A549 (cell line): ENCODE measurements at regions not wholly inside any gene's neighbourhood (a gene's known extent, or its start where the extent isn't known, plus 50 kb on each side); places are given as distances from the start of the nearest gene placed in this dataset.

Experiments
- ATAC-seq, 2 experiments: fragments of 200-7000 bp in 1 of 2; fragments of >200 bp in 1 of 2; cut with Nextera tagmentation in 1 of 2; cut with Tn5 transposase in 1 of 2; 3 replicates each; pipeline versions ENCODE4 v1.8.0 to v1.9.1; 2018 to 2020; ENCODE audit warnings: mild to moderate bottlenecking in 1 of 2, moderate library complexity in 1 of 2
- CTCF ChIA-PET: fragments of 300-600 bp; sonication (Branson Sonifier 250); formaldehyde crosslinking; extraction: SDS; loops from one replicate; lab custom pipeline; 2021; ENCODE audit warnings: antibody characterized with exemption, inconsistent platforms; lab: Yijun Ruan, JAX
- POLR2A ChIA-PET: fragments of 350-600 bp; formaldehyde crosslinking; extraction: SDS; loops from one replicate; lab custom pipeline; 2021; ENCODE audit warnings: antibody characterized with exemption, inconsistent platforms; lab: Yijun Ruan, JAX
- DNase-seq, 2 experiments: peaks; one replicate each; pipeline versions ENCODE4 v3.0.0 to v3.0.0-alpha.2; 2011 to 2016; ENCODE audit warnings: low read depth in 1 of 2, low spot score in 1 of 2
- FAIRE-seq: peaks from 2 replicates; lab custom pipeline; 2011; peaks lifted over from hg19 to GRCh38; lab: Jason Lieb, UNC
- H3K27ac ChIP-seq, 2 experiments: fragments of >200 bp; sonication (Bioruptor Twin); formaldehyde crosslinking; 3 replicates each; pipeline ENCODE4 v1.5.1; 2016 to 2017
- H3K4me1 ChIP-seq: fragments of >200 bp; sonication (Bioruptor Twin); formaldehyde crosslinking; 3 replicates; pipeline ENCODE4 v1.6.1; 2016
- H3K4me2 ChIP-seq: fragments of >200 bp; sonication (Bioruptor Twin); formaldehyde crosslinking; 3 replicates; pipeline ENCODE4 v1.6.1; 2016
- H3K4me3 ChIP-seq: fragments of >200 bp; sonication (Bioruptor Twin); formaldehyde crosslinking; 3 replicates; pipeline ENCODE4 v1.5.1; 2016
- H3K9me3 ChIP-seq: fragments of >200 bp; sonication (Bioruptor Twin); formaldehyde crosslinking; 3 replicates; pipeline ENCODE4 v1.6.1; 2016
- BCL3 ChIP-seq: fragments of >200 bp; sonication (Bioruptor Twin); formaldehyde crosslinking; IDR thresholded peaks from 3 replicates; pipeline ENCODE4 v1.6.1; 2016
- BHLHE40 ChIP-seq: IDR thresholded peaks from 2 replicates; pipeline ENCODE4 v1.6.1; 2012; ENCODE audit warnings: low read depth, low read length, inconsistent platforms
- CEBPB ChIP-seq, 2 experiments: fragments of >200 bp in 1 of 2; sonication (Bioruptor Twin) in 1 of 2; formaldehyde crosslinking in 1 of 2; IDR thresholded peaks; 2 replicates each; pipeline ENCODE4 v1.6.1; 2012 to 2016
- EP300 ChIP-seq, 2 experiments: fragments of >200 bp; sonication (Bioruptor Twin); formaldehyde crosslinking; IDR thresholded peaks; 2 replicates in 1 of 2; 3 replicates in 1 of 2; pipeline ENCODE4 v1.6.1; 2016 to 2017
- ESRRA ChIP-seq: fragments of 150-350 bp; IDR thresholded peaks from 2 replicates; pipeline ENCODE4 v1.6.1; 2014; ENCODE audit warnings: mild to moderate bottlenecking, low read length, borderline replicate concordance
- FOSL2 ChIP-seq, 2 experiments: fragments of 450-650 bp in 1 of 2; fragments of >200 bp in 1 of 2; sonication (Bioruptor Twin) in 1 of 2; formaldehyde crosslinking; IDR thresholded peaks; 2 replicates each; pipeline versions ENCODE4 v1.5.0 to v1.6.1; 2016 to 2020; ENCODE audit warnings: mild to moderate bottlenecking in 1 of 2, moderate library complexity in 1 of 2
- GATA3 ChIP-seq: IDR thresholded peaks from 2 replicates; pipeline ENCODE4 v1.6.1; 2012; ENCODE audit warnings: borderline replicate concordance
- HEYL ChIP-seq: fragments of 250-450 bp; sonication (Bioruptor Pico); IDR thresholded peaks from 2 replicates; pipeline ENCODE4 v1.8.0; 2021; ENCODE audit warnings: mild to moderate bottlenecking, moderate library complexity
- HOXB13 ChIP-seq: fragments of 250-450 bp; sonication (Bioruptor Pico); IDR thresholded peaks from 2 replicates; pipeline ENCODE4 v1.5.0; 2020; ENCODE audit warnings: low read depth, mild to moderate bottlenecking, moderate library complexity
- HOXB5 ChIP-seq: fragments of 250-450 bp; sonication (Bioruptor Pico); IDR thresholded peaks from 2 replicates; pipeline ENCODE4 v1.5.0; 2020; ENCODE audit warnings: mild to moderate bottlenecking, moderate library complexity
- JUN ChIP-seq, 2 experiments: fragments of >200 bp; sonication (Bioruptor Twin); formaldehyde crosslinking; IDR thresholded peaks; 2 replicates in 1 of 2; 3 replicates in 1 of 2; pipeline ENCODE4 v1.6.1; 2016 to 2017
- JUNB ChIP-seq: fragments of >200 bp; sonication (Bioruptor Twin); formaldehyde crosslinking; IDR thresholded peaks from 2 replicates; pipeline ENCODE4 v1.6.1; 2016
- KDM1A ChIP-seq: fragments of 200-600 bp; sonication (generic); IDR thresholded peaks from 2 replicates; pipeline ENCODE4 v1.6.1; 2016; ENCODE audit warnings: low read depth, mild to moderate bottlenecking
- MAFK ChIP-seq: fragments of 450-650 bp; IDR thresholded peaks from 2 replicates; pipeline ENCODE4 v1.6.1; 2014; ENCODE audit not compliant: partially characterized antibody
- MAX ChIP-seq: IDR thresholded peaks from 2 replicates; pipeline ENCODE4 v1.6.1; 2012
- NR3C1 ChIP-seq: fragments of >200 bp; sonication (Bioruptor Twin); formaldehyde crosslinking; IDR thresholded peaks from 3 replicates; pipeline ENCODE4 v1.6.1; 2017
- POLR2AphosphoS2 ChIP-seq: conservative IDR thresholded peaks from 2 replicates; pipeline ENCODE4 v1.6.1; 2012; ENCODE audit warnings: low read length, improper control_type of control experiment, inconsistent platforms
- RAD21 ChIP-seq, 2 experiments: fragments of >200 bp in 1 of 2; sonication (Bioruptor Twin) in 1 of 2; formaldehyde crosslinking in 1 of 2; IDR thresholded peaks in 1 of 2; conservative IDR thresholded peaks in 1 of 2; 2 replicates in 1 of 2; 3 replicates in 1 of 2; pipeline ENCODE4 v1.6.1; 2012 to 2018; ENCODE audit warnings: inconsistent platforms in 1 of 2
- SMC3 ChIP-seq: fragments of >200 bp; sonication (Bioruptor Twin); formaldehyde crosslinking; IDR thresholded peaks from 3 replicates; pipeline ENCODE4 v1.6.1; 2018; ENCODE audit warnings: inconsistent platforms
- SREBF2 ChIP-seq: fragments of 450-650 bp; IDR thresholded peaks from 2 replicates; pipeline ENCODE4 v1.6.1; 2014; ENCODE audit warnings: mild to moderate bottlenecking, moderate library complexity
- ZSCAN20 ChIP-seq: fragments of 250-450 bp; sonication (Bioruptor Pico); IDR thresholded peaks from 2 replicates; pipeline ENCODE4 v1.8.0; 2022; ENCODE audit warnings: mild to moderate bottlenecking, moderate library complexity
- WGBS: methylation state at CpG from one replicate; pipeline ENCODE4 v1.1.6; 2017; ENCODE audit errors: missing lambda C conversion rate; 5-methylcytosine and 5-hydroxymethylcytosine counted together

DNA sequence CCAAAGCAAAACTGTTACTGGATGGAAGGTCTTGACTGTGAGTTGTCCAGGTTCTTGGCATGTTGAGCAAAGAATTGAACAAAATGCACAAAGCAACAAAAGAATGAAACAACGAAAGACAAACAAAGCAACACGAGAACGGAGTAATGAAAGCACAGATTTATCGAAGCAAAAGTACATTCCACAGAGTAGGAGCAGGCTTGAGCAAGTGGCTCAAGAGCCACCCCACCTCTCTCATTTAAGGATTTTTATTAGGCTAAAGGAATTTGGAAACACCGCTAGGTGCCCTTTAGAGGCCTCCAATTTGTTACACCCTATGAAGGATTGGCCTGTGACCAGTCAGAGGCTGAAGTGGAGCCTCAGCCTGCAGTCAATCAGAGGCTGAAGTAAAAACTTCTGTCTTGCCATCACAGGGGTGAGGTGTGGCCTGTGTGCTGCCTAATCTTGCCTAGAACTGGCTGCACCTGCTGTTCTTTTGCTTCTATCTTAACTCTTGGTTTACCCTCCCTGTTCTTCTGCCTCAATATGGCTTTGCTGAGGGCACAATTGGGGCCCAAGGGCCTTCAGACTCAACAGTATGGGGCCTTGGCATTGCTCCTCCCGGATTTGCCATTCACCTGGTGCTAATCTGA is 59.4 kb upstream of the FTH1 start:
- no peak for TF ChIP-seq ESRRA
- TF ChIP-seq HOXB5 (CRISPR knock-in tag): no peak
- TF ChIP-seq BHLHE40: no peak
- TF ChIP-seq NR3C1: no peak
- TF ChIP-seq, all 56 proteins: peak for 0
- DNase-seq (no peak), FAIRE-seq (no peak), ATAC-seq (no peak)
- CTCF ChIA-PET: interaction anchor here (1.0 to 2.4 kb wide), 5 partner anchors 21 to 229 kb away, joined by 3 to 7 read pairs (median 3); partner anchors contain the start of gene FTH1
- Histone ChIP-seq H3K4me3 (no peak overlapping the region), H3K4me1 (peaks cover 20% of the 10 kb centered on the region), H3K9me3 (peaks cover 7% of the 10 kb centered on the region), H3K27ac (peak overlapping the region; percentile 65 to 83; a peak in 5 of 6 replicates), H3K4me2 (no peak overlapping the region)
- WGBS: 91% methylated on average over 6 of the region's 6 CpGs
- POLR2A ChIA-PET: interaction anchor here (3.4 kb wide), 1 partner anchor 57 kb away, joined by 75 read pairs; the partner anchor contains the start of gene FTH1

GRCh38 chr11:62025487-62026105 is 58.2 kb upstream of the FTH1 start:
- DNase-seq (peak; percentile 86 to 95), ATAC-seq (peak; percentile 94 to 98), FAIRE-seq (no peak)
- peak overlapping the region; percentile 11; the same call in 2 of the 3 replicates for H3K4me3 ChIP-seq
- WGBS: 4% methylated on average over 13 of the region's 13 CpGs
- ChIA-PET CTCF (interaction anchor here (0.6 to 2.4 kb wide), 16 partner anchors 8 to 228 kb away, joined by 3 to 10 read pairs (median 3); partner anchors contain the start of gene FTH1), POLR2A (interaction anchor here (1.0 to 3.4 kb wide), 4 partner anchors 13 to 76 kb away, joined by 3 to 75 read pairs (median 7); partner anchors contain the start of gene FTH1)
- H3K27ac ChIP-seq: peak overlapping the region; percentile 65 to 83
- TF ChIP-seq ZSCAN20 (CRISPR knock-in tag) (0 out of 2 replicates have a peak, but pooled peaks have one; percentile 27), SMC3 (no peak; the same call in 1 of the 3 replicates), GATA3 (peak; percentile 30; the same call in 1 of the 2 replicates), BCL3 (no peak), JUN (IDR thresholded peaks at IDR 0.05) (peak; percentile 80 to 83; a peak in 3 of 5 replicates), BHLHE40 (peak; percentile 40; the same call in 1 of the 2 replicates), CEBPB (IDR thresholded peaks at IDR 0.05) (peak; percentile 83 to 86), HOXB13 (peak; percentile 34; the same call in 1 of the 2 replicates), KDM1A (no peak), SREBF2 (no peak), MAX (peak; percentile 78), HOXB5 (CRISPR knock-in tag) (0 out of 2 replicates have a peak, but pooled peaks have one; percentile 8), JUNB (peak; percentile 75), POLR2AphosphoS2 (no peak), HEYL (peak; percentile 59; the same call in 1 of the 2 replicates), RAD21 (conservative IDR thresholded peaks at IDR 0.05 in 1 of 2, IDR thresholded peaks at IDR 0.05 in 1 of 2) (peak; percentile 1 to 53; a peak in 3 of 5 replicates), MAFK (peak; percentile 89), EP300 (IDR thresholded peaks at IDR 0.05) (peak; percentile 84 to 89; a peak in 3 of 5 replicates), FOSL2 (IDR thresholded peaks at IDR 0.05) (peak; percentile 66; the same call in 1 of the 2 replicates), FOSL2 (CRISPR knock-in tag; IDR thresholded peaks at IDR 0.05) (peak; percentile 86)
- H3K4me2 ChIP-seq: peak overlapping the region; percentile 76
- peaks cover 18% of the 10 kb centered on the region for H3K9me3 ChIP-seq
- H3K4me1 ChIP-seq: peaks cover 20% of the 10 kb centered on the region
